HG03064 (cell line): ENCODE measurements at regions not wholly inside any gene's neighbourhood (a gene's known extent, or its start where the extent isn't known, plus 50 kb on each side); places are given as distances from the start of the nearest gene placed in this dataset.

Source experiments
- ATAC-seq: cut with Tn5 transposase; IDR thresholded peaks from one replicate; pipeline ENCODE4 v1.9.1; 2021; ENCODE audit warnings: low read depth; ENCODE audit not compliant: unreplicated experiment

- no peak for ATAC-seq
Observed at GRCh38 chr10:111852801-111853200, 330.8 kb downstream of the GPAM start.

- no peak for ATAC-seq
Observed at GRCh38 chr10:111856631-111857030, 326.9 kb downstream of the GPAM start.

GRCh38 chr10:111865550-111865949 lies 318.0 kb downstream of the GPAM start:
- no peak for ATAC-seq

GRCh38 chr10:111871458-111871857 lies 312.1 kb downstream of the GPAM start:
- no peak for ATAC-seq

- ATAC-seq = no peak
Observed at GRCh38 chr10:111872591-111872990, 311.0 kb downstream of the GPAM start.

- ATAC-seq = no peak
Observed at GRCh38 chr10:111873041-111873440, 310.5 kb downstream of the GPAM start.

- no peak for ATAC-seq
Observed at GRCh38 chr10:111873621-111874135, 309.9 kb downstream of the GPAM start.

GRCh38 chr10:111874576-111874975 lies 309.0 kb downstream of the GPAM start:
- ATAC-seq = no peak

GRCh38 chr10:111875725-111876124 lies 307.8 kb downstream of the GPAM start:
- no peak for ATAC-seq

- ATAC-seq = no peak
Observed at GRCh38 chr10:111877258-111877657, 306.3 kb downstream of the GPAM start.

GRCh38 chr10:111879969-111880368 lies 303.6 kb downstream of the GPAM start:
- no peak for ATAC-seq

GRCh38 chr10:111885046-111885445 lies 298.5 kb downstream of the GPAM start:
- ATAC-seq = no peak

GRCh38 chr10:111885919-111886318 lies 297.6 kb downstream of the GPAM start:
- ATAC-seq = no peak

GRCh38 chr10:111887266-111887665 lies 296.3 kb downstream of the GPAM start:
- no peak for ATAC-seq

GRCh38 chr10:111890046-111890445 lies 293.5 kb downstream of the GPAM start:
- no peak for ATAC-seq

GRCh38 chr10:111916011-111916410 lies 267.6 kb downstream of the GPAM start:
- ATAC-seq = no peak

GRCh38 chr10:111921821-111922220 lies 261.7 kb downstream of the GPAM start:
- no peak for ATAC-seq

- no peak for ATAC-seq
Observed at GRCh38 chr10:111923032-111923431, 260.5 kb downstream of the GPAM start.

- no peak for ATAC-seq
Observed at GRCh38 chr10:111926286-111926685, 257.3 kb downstream of the GPAM start.

GRCh38 chr10:111933937-111934336 lies 249.6 kb downstream of the GPAM start:
- no peak for ATAC-seq

- ATAC-seq = no peak
Observed at GRCh38 chr10:111934931-111935330, 248.6 kb downstream of the GPAM start.

- no peak for ATAC-seq
Observed at GRCh38 chr10:111936143-111936542, 247.4 kb downstream of the GPAM start.

- ATAC-seq = no peak
Observed at GRCh38 chr10:111944331-111944730, 239.2 kb downstream of the GPAM start.
